ENCODE measurements at regions not wholly inside any gene's neighbourhood (a gene's known extent, or its start where the extent isn't known, plus 50 kb on each side); places are given as distances from the start of the nearest gene placed in this dataset.

GRCh38 chrX:42725196-42725595, 52.8 kb downstream of the PPP1R2C start:
- Histone ChIP-seq H3K9ac (ENCODE audit: low read length) (no peak overlapping the region), H3F3A (ENCODE audit: insufficient read depth) (no peaks in the 10 kb centered on the region), H3K36me3 (ENCODE audit: low read length) (no peaks in the 10 kb centered on the region), H2AFZ (ENCODE audit: low read depth, low read length, severe bottlenecking) (no peak overlapping the region), H3K27ac (ENCODE audit: low read depth, low read length) (no peak overlapping the region), H3K79me2 (ENCODE audit: insufficient read depth, low read length) (no peaks in the 10 kb centered on the region), H4K20me1 (ENCODE audit: low read depth, low read length) (no peaks in the 10 kb centered on the region), H3K27me3 (ENCODE audit: low read length) (no peaks in the 10 kb centered on the region), H3K9me3 (ENCODE audit: insufficient read depth, low read length) (no peaks in the 10 kb centered on the region), H3K4me3 (ENCODE audit: insufficient read depth, low read length, poor library complexity, severe bottlenecking) (no peak overlapping the region), H3K4me2 (ENCODE audit: low read depth, low read length, poor library complexity, severe bottlenecking) (no peak overlapping the region), H3K9me2 (replicated peaks; ENCODE audit: insufficient read depth, low read length) (no peaks in the 10 kb centered on the region)
- TF ChIP-seq EZH2phosphoT487 (conservative IDR thresholded peaks at IDR 0.05; ENCODE audit: low read length) = no peak
- TF ChIP-seq CTCF (IDR thresholded peaks at IDR 0.05; ENCODE audit: insufficient read depth, low read length, poor library complexity, severe bottlenecking) = no peak

GRCh38 chrX:42720209-42720608, 57.8 kb downstream of the PPP1R2C start:
- no peaks in the 10 kb centered on the region for H3K36me3 ChIP-seq (ENCODE audit: low read length)
- peak overlapping the region; percentile 65 for H2AFZ ChIP-seq (ENCODE audit: low read depth, low read length, severe bottlenecking)
- H4K20me1 ChIP-seq (ENCODE audit: low read depth, low read length) = no peaks in the 10 kb centered on the region
- TF ChIP-seq CTCF (IDR thresholded peaks at IDR 0.05; ENCODE audit: insufficient read depth, low read length, poor library complexity, severe bottlenecking) = no peak
- TF ChIP-seq EZH2phosphoT487 (conservative IDR thresholded peaks at IDR 0.05; ENCODE audit: low read length) = no peak
- no peaks in the 10 kb centered on the region for H3K27me3 ChIP-seq (ENCODE audit: low read length)
- no peaks in the 10 kb centered on the region for H3K9me3 ChIP-seq (ENCODE audit: insufficient read depth, low read length)
- H3K27ac ChIP-seq (ENCODE audit: low read depth, low read length) = no peak overlapping the region
- no peak overlapping the region for H3K9ac ChIP-seq (ENCODE audit: low read length)
- H3K9me2 ChIP-seq (replicated peaks; ENCODE audit: insufficient read depth, low read length) = no peaks in the 10 kb centered on the region
- no peak overlapping the region for H3K4me2 ChIP-seq (ENCODE audit: low read depth, low read length, poor library complexity, severe bottlenecking)
- no peaks in the 10 kb centered on the region for H3F3A ChIP-seq (ENCODE audit: insufficient read depth)
- no peak overlapping the region for H3K4me3 ChIP-seq (ENCODE audit: insufficient read depth, low read length, poor library complexity, severe bottlenecking)
- H3K79me2 ChIP-seq (ENCODE audit: insufficient read depth, low read length) = no peaks in the 10 kb centered on the region

GRCh38 chrX:42715701-42716262, 62.2 kb downstream of the PPP1R2C start:
- no peaks in the 10 kb centered on the region for H3K79me2 ChIP-seq (ENCODE audit: insufficient read depth, low read length)
- H3K27ac ChIP-seq (ENCODE audit: low read depth, low read length) = no peak overlapping the region
- no peaks in the 10 kb centered on the region for H4K20me1 ChIP-seq (ENCODE audit: low read depth, low read length)
- H3K9me3 ChIP-seq (ENCODE audit: insufficient read depth, low read length) = no peaks in the 10 kb centered on the region
- H3F3A ChIP-seq (ENCODE audit: insufficient read depth) = no peaks in the 10 kb centered on the region
- no peaks in the 10 kb centered on the region for H3K9me2 ChIP-seq (replicated peaks; ENCODE audit: insufficient read depth, low read length)
- TF ChIP-seq EZH2phosphoT487 (conservative IDR thresholded peaks at IDR 0.05; ENCODE audit: low read length) (no peak), CTCF (IDR thresholded peaks at IDR 0.05; ENCODE audit: insufficient read depth, low read length, poor library complexity, severe bottlenecking) (no peak)
- H2AFZ ChIP-seq (ENCODE audit: low read depth, low read length, severe bottlenecking) = no peak overlapping the region
- no peak overlapping the region for H3K4me2 ChIP-seq (ENCODE audit: low read depth, low read length, poor library complexity, severe bottlenecking)
- H3K4me3 ChIP-seq (ENCODE audit: insufficient read depth, low read length, poor library complexity, severe bottlenecking) = no peak overlapping the region
- no peaks in the 10 kb centered on the region for H3K27me3 ChIP-seq (ENCODE audit: low read length)
- no peak overlapping the region for H3K9ac ChIP-seq (ENCODE audit: low read length)
- H3K36me3 ChIP-seq (ENCODE audit: low read length) = no peaks in the 10 kb centered on the region

Data from SU-DHL-6 (cell line).